ENCODE measurements at regions not wholly inside any gene's neighbourhood (a gene's known extent, or its start where the extent isn't known, plus 50 kb on each side); places are given as distances from the start of the nearest gene placed in this dataset.

- TF ChIP-seq ZNF462 (CRISPR knock-in tag; IDR thresholded peaks at IDR 0.05) (no peak), POLR2AphosphoS5 (IDR thresholded peaks at IDR 0.05; ENCODE audit: low read depth) (no peak), ETS1 (IDR thresholded peaks at IDR 0.05) (no peak), CREB1 (CRISPR knock-in tag; IDR thresholded peaks at IDR 0.05; ENCODE audit: low read depth) (no peak), NANOG (IDR thresholded peaks at IDR 0.05; ENCODE audit: borderline replicate concordance) (no peak), REST (IDR thresholded peaks at IDR 0.05; ENCODE audit: unreplicated experiment) (no peak), ZNF114 (CRISPR knock-in tag; IDR thresholded peaks at IDR 0.05) (no peak), ZNF331 (CRISPR knock-in tag; IDR thresholded peaks at IDR 0.05; ENCODE audit: low read depth) (no peak), CTCF (conservative IDR thresholded peaks at IDR 0.05; ENCODE audit: low read depth in 2 of 2) (no peak), EZH2 (IDR thresholded peaks at IDR 0.05; ENCODE audit: low read depth, unreplicated experiment) (no peak), STAT1 (IDR thresholded peaks at IDR 0.05; ENCODE audit: unreplicated experiment) (no peak), EZH2phosphoT487 (IDR thresholded peaks at IDR 0.05; ENCODE audit: unreplicated experiment) (no peak), JUNB (IDR thresholded peaks at IDR 0.05; ENCODE audit: unreplicated experiment) (no peak)
- H3K27ac Mint-ChIP-seq, result no peak overlapping the region
Measured at GRCh38 chr7:155995183-155995612, 182.9 kb upstream of the SHH start.

More at GRCh38 chr7:155995183-155995612, 182.9 kb upstream of the SHH start:
- H3K4me1 ChIP-seq (ENCODE audit: insufficient read depth), result no peaks in the 10 kb centered on the region
- no peaks in the 10 kb centered on the region; the same call in 2 of the 3 replicates for H3K4me1 Mint-ChIP-seq
- H3K4me3 ChIP-seq, result no peak overlapping the region
- no peaks in the 10 kb centered on the region for H3K27me3 ChIP-seq (ENCODE audit: insufficient read depth)
- no peaks in the 10 kb centered on the region for H3K9me2 ChIP-seq (ENCODE audit: insufficient read depth)
- no peaks in the 10 kb centered on the region; the same call in 2 of the 3 replicates for H3K36me3 Mint-ChIP-seq (ENCODE audit: low read depth)
- no peak overlapping the region for H3K4me2 ChIP-seq
- H3K27me3 Mint-ChIP-seq (ENCODE audit: insufficient read depth, low read depth, poor library complexity), result peaks cover 9% of the 10 kb centered on the region
- no peak overlapping the region for H3K4me3 Mint-ChIP-seq
- H3F3A ChIP-seq (replicated peaks; ENCODE audit: low read depth), result no peaks in the 10 kb centered on the region
- H3K36me3 ChIP-seq (ENCODE audit: insufficient read depth), result no peaks in the 10 kb centered on the region
- ATAC-seq (no peak), DNase-seq (ENCODE audit: low spot score) (no peak)
- no peak overlapping the region for H3K27ac ChIP-seq (ENCODE audit: low read depth)
- no peaks in the 10 kb centered on the region for H3K79me2 ChIP-seq (replicated peaks; ENCODE audit: insufficient read depth)
- H3K9me3 Mint-ChIP-seq, result peaks cover 5% of the 10 kb centered on the region
- no peaks in the 10 kb centered on the region for H4K20me1 ChIP-seq (replicated peaks; ENCODE audit: insufficient read depth)
- no peak overlapping the region for H2AFZ ChIP-seq

All from GM23338 (cell line).